ENCODE measurements at regions not wholly inside any gene's neighbourhood (a gene's known extent, or its start where the extent isn't known, plus 50 kb on each side); places are given as distances from the start of the nearest gene placed in this dataset.
"Not testable (repeated sequence)": the region's sequence is repeated elsewhere in the genome, so short reads cannot be mapped to it uniquely, and the experiment has no call there.

- no peaks in the 10 kb centered on the region for H3K27me3 ChIP-seq
- no peak overlapping the region for H3K4me3 ChIP-seq
- H3K36me3 ChIP-seq = no peaks in the 10 kb centered on the region
- H3K4me2 ChIP-seq = no peak overlapping the region
- no peaks in the 10 kb centered on the region for H3K4me1 ChIP-seq
- no peak overlapping the region for H3K27ac ChIP-seq
- H4K20me1 ChIP-seq = no peaks in the 10 kb centered on the region
- no peak for TF ChIP-seq Cebpa-rat (IDR thresholded peaks at IDR 0.05)
- no peaks in the 10 kb centered on the region for H3K9me3 ChIP-seq
- H3K9ac ChIP-seq = no peak overlapping the region
Measured at GRCh38 chr7:124183649-124184048, 150.8 kb upstream of the TMEM229A start.

- Histone ChIP-seq H3K27me3 (no peaks in the 10 kb centered on the region), H3K9ac (no peak overlapping the region), H3K4me3 (no peak overlapping the region), H3K4me1 (no peaks in the 10 kb centered on the region), H3K36me3 (no peaks in the 10 kb centered on the region), H4K20me1 (no peaks in the 10 kb centered on the region), H3K4me2 (no peak overlapping the region), H3K9me3 (0 out of 2 replicates have a peak, but pooled peaks cover 4% of the 10 kb centered on the region), H3K27ac (no peak overlapping the region)
- TF ChIP-seq Cebpa-rat (IDR thresholded peaks at IDR 0.05) = no peak
Measured at GRCh38 chr7:124179641-124180040, 146.8 kb upstream of the TMEM229A start.

GRCh38 chr7:124177891-124178290 lies 145.0 kb upstream of the TMEM229A start:
- Histone ChIP-seq H3K27ac (no peak overlapping the region), H3K36me3 (no peaks in the 10 kb centered on the region), H3K4me2 (no peak overlapping the region), H3K4me3 (no peak overlapping the region), H4K20me1 (no peaks in the 10 kb centered on the region), H3K27me3 (no peaks in the 10 kb centered on the region), H3K4me1 (no peaks in the 10 kb centered on the region), H3K9me3 (0 out of 2 replicates have a peak, but pooled peaks cover 4% of the 10 kb centered on the region), H3K9ac (no peak overlapping the region)
- no peak for TF ChIP-seq Cebpa-rat (IDR thresholded peaks at IDR 0.05)

- H3K4me3 ChIP-seq, H3K9ac ChIP-seq, H3K4me2 ChIP-seq, H3K9me3 ChIP-seq, H4K20me1 ChIP-seq, H3K36me3 ChIP-seq, H3K27me3 ChIP-seq, H3K4me1 ChIP-seq, H3K27ac ChIP-seq: not testable (repeated sequence)
Measured at GRCh38 chr7:124171812-124172211, 138.9 kb upstream of the TMEM229A start.

GRCh38 chr7:124171068-124171467 lies 138.2 kb upstream of the TMEM229A start:
- H3K4me3 ChIP-seq = no peak overlapping the region
- H3K27me3 ChIP-seq = no peaks in the 10 kb centered on the region
- H3K4me2 ChIP-seq = no peak overlapping the region
- no peak for TF ChIP-seq Cebpa-rat (IDR thresholded peaks at IDR 0.05)
- no peaks in the 10 kb centered on the region for H4K20me1 ChIP-seq
- H3K27ac ChIP-seq = no peak overlapping the region
- no peaks in the 10 kb centered on the region for H3K36me3 ChIP-seq
- 0 out of 2 replicates have a peak, but pooled peaks cover 4% of the 10 kb centered on the region for H3K9me3 ChIP-seq
- no peaks in the 10 kb centered on the region for H3K4me1 ChIP-seq
- no peak overlapping the region for H3K9ac ChIP-seq

GRCh38 chr7:124168616-124169015 lies 135.7 kb upstream of the TMEM229A start:
- Histone ChIP-seq H3K4me2 (no peak overlapping the region), H3K27me3 (no peaks in the 10 kb centered on the region), H3K4me3 (no peak overlapping the region), H3K4me1 (peaks cover 8% of the 10 kb centered on the region; the same call in 1 of the 2 replicates), H3K9ac (no peak overlapping the region), H4K20me1 (no peaks in the 10 kb centered on the region), H3K9me3 (no peaks in the 10 kb centered on the region), H3K36me3 (no peaks in the 10 kb centered on the region), H3K27ac (no peak overlapping the region)
- no peak for TF ChIP-seq Cebpa-rat (IDR thresholded peaks at IDR 0.05)

- TF ChIP-seq Cebpa-rat (IDR thresholded peaks at IDR 0.05) = no peak
- no peaks in the 10 kb centered on the region for H3K27me3 ChIP-seq
- no peak overlapping the region for H3K4me3 ChIP-seq
- H4K20me1 ChIP-seq = no peaks in the 10 kb centered on the region
- no peaks in the 10 kb centered on the region for H3K9me3 ChIP-seq
- no peaks in the 10 kb centered on the region for H3K36me3 ChIP-seq
- H3K9ac ChIP-seq = no peak overlapping the region
- H3K27ac ChIP-seq = no peak overlapping the region
- peaks cover 23% of the 10 kb centered on the region for H3K4me1 ChIP-seq
- H3K4me2 ChIP-seq = peak overlapping the region; percentile 51
Measured at GRCh38 chr7:124162667-124163066, 129.8 kb upstream of the TMEM229A start.

GRCh38 chr7:124155432-124156022 lies 122.7 kb upstream of the TMEM229A start:
- H3K27ac ChIP-seq = no peak overlapping the region
- no peaks in the 10 kb centered on the region for H4K20me1 ChIP-seq
- TF ChIP-seq Cebpa-rat (IDR thresholded peaks at IDR 0.05) = no peak
- H3K4me2 ChIP-seq = no peak overlapping the region
- H3K4me1 ChIP-seq = no peaks in the 10 kb centered on the region
- no peaks in the 10 kb centered on the region for H3K36me3 ChIP-seq
- H3K9me3 ChIP-seq = no peaks in the 10 kb centered on the region
- H3K9ac ChIP-seq = no peak overlapping the region
- no peaks in the 10 kb centered on the region for H3K27me3 ChIP-seq
- H3K4me3 ChIP-seq = no peak overlapping the region

- Histone ChIP-seq H3K4me1 (no peaks in the 10 kb centered on the region), H3K27ac (no peak overlapping the region), H3K9me3 (no peaks in the 10 kb centered on the region), H4K20me1 (no peaks in the 10 kb centered on the region), H3K27me3 (no peaks in the 10 kb centered on the region), H3K4me2 (no peak overlapping the region), H3K36me3 (no peaks in the 10 kb centered on the region), H3K4me3 (no peak overlapping the region), H3K9ac (no peak overlapping the region)
- no peak for TF ChIP-seq Cebpa-rat (IDR thresholded peaks at IDR 0.05)
Measured at GRCh38 chr7:124152859-124153692, 120.2 kb upstream of the TMEM229A start.

GRCh38 chr7:124137664-124138063 lies 104.8 kb upstream of the TMEM229A start:
- no peaks in the 10 kb centered on the region for H3K36me3 ChIP-seq
- H3K9ac ChIP-seq = no peak overlapping the region
- H3K4me1 ChIP-seq = no peaks in the 10 kb centered on the region
- H3K4me3 ChIP-seq = no peak overlapping the region
- peaks cover 4% of the 10 kb centered on the region; the same call in 1 of the 2 replicates for H3K9me3 ChIP-seq
- no peak overlapping the region for H3K27ac ChIP-seq
- TF ChIP-seq Cebpa-rat (IDR thresholded peaks at IDR 0.05) = no peak
- no peaks in the 10 kb centered on the region for H3K27me3 ChIP-seq
- no peak overlapping the region for H3K4me2 ChIP-seq
- H4K20me1 ChIP-seq = no peaks in the 10 kb centered on the region

Data from BLaER1 (cell line).